RWPE2 (cell line): ENCODE measurements at regions not wholly inside any gene's neighbourhood (a gene's known extent, or its start where the extent isn't known, plus 50 kb on each side); places are given as distances from the start of the nearest gene placed in this dataset.
A peak's percentile ranks its signal among the peaks of the same experiment; 100 is the strongest.

Source experiments
- ATAC-seq: fragments of 200-7000 bp; cut with Tn5 transposase; 3 replicates; pipeline ENCODE4 v1.9.1; 2021; ENCODE audit warnings: low read depth
- DNase-seq: peaks from one replicate; pipeline ENCODE4 v3.0.0-alpha.2; 2020; ENCODE audit warnings: low spot score
- H3K27ac ChIP-seq: fragments of 450-650 bp; 2 replicates; pipeline ENCODE4 v1.5.1; 2017; ENCODE audit warnings: mild to moderate bottlenecking; ENCODE audit not compliant: poor library complexity, severe bottlenecking
- H3K27me3 ChIP-seq: fragments of 250-450 bp; sonication (Bioruptor Pico); 2 replicates; pipeline ENCODE4 v1.5.1; 2021; ENCODE audit warnings: mild to moderate bottlenecking, moderate library complexity; ENCODE audit not compliant: insufficient read depth, poor library complexity, severe bottlenecking
- H3K36me3 ChIP-seq: fragments of 250-450 bp; sonication (Bioruptor Pico); 2 replicates; pipeline ENCODE4 v1.5.1; 2020; ENCODE audit warnings: low read depth, mild to moderate bottlenecking, moderate library complexity
- H3K4me1 ChIP-seq: fragments of 250-450 bp; sonication (Bioruptor Pico); 2 replicates; pipeline ENCODE4 v1.5.1; 2021; ENCODE audit warnings: mild to moderate bottlenecking, moderate library complexity; ENCODE audit not compliant: insufficient read depth, poor library complexity, severe bottlenecking
- H3K4me3 ChIP-seq: fragments of 250-450 bp; sonication (Bioruptor Pico); 2 replicates; pipeline ENCODE4 v1.5.1; 2021; ENCODE audit warnings: mild to moderate bottlenecking, moderate library complexity; ENCODE audit not compliant: severe bottlenecking
- H3K9me3 ChIP-seq: fragments of 250-450 bp; sonication (Bioruptor Pico); 2 replicates; pipeline ENCODE4 v1.5.1; 2021; ENCODE audit warnings: mild to moderate bottlenecking, moderate library complexity; ENCODE audit not compliant: severe bottlenecking
- TF ChIP-seq, protein P1 (sequence below): fragments of 450-650 bp; IDR thresholded peaks from one replicate; pipeline ENCODE4 v1.5.1; 2017; ENCODE audit warnings: mild to moderate bottlenecking, moderate library complexity; ENCODE audit not compliant: poor library complexity, severe bottlenecking

DNA sequence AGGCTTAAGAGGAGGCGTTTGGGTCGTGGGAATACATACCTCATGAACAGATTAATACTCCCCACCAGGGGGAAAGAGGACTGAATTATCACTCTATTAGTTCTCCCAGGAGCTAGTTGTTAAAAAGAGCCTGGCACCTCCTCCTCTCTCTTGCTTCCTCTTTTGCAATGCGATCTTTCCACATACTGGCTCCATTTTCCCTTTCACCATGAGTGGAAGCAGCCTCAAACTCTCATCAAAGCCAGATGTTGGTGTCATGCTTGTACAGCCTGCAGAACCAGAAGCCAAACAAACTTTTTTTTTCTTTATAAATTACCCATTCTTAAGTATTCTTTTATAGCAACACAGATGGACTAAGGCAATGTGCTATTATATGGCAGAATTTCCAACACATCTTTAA, 258.5 kb downstream of the FAM76B start:
- no peak for DNase-seq
- no peak overlapping the region for H3K27ac ChIP-seq
- no peaks in the 10 kb centered on the region for H3K27me3 ChIP-seq
- ATAC-seq: no peak
- TF ChIP-seq, protein P1, sequence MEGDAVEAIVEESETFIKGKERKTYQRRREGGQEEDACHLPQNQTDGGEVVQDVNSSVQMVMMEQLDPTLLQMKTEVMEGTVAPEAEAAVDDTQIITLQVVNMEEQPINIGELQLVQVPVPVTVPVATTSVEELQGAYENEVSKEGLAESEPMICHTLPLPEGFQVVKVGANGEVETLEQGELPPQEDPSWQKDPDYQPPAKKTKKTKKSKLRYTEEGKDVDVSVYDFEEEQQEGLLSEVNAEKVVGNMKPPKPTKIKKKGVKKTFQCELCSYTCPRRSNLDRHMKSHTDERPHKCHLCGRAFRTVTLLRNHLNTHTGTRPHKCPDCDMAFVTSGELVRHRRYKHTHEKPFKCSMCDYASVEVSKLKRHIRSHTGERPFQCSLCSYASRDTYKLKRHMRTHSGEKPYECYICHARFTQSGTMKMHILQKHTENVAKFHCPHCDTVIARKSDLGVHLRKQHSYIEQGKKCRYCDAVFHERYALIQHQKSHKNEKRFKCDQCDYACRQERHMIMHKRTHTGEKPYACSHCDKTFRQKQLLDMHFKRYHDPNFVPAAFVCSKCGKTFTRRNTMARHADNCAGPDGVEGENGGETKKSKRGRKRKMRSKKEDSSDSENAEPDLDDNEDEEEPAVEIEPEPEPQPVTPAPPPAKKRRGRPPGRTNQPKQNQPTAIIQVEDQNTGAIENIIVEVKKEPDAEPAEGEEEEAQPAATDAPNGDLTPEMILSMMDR: no peak
- no peaks in the 10 kb centered on the region for H3K4me1 ChIP-seq
- no peaks in the 10 kb centered on the region for H3K9me3 ChIP-seq
- H3K4me3 ChIP-seq: no peak overlapping the region
- H3K36me3 ChIP-seq: no peaks in the 10 kb centered on the region

- H3K36me3 ChIP-seq: no peaks in the 10 kb centered on the region
- no peaks in the 10 kb centered on the region for H3K27me3 ChIP-seq
- DNase-seq: no peak
- no peaks in the 10 kb centered on the region for H3K9me3 ChIP-seq
- TF ChIP-seq, protein P1: no peak
- H3K4me1 ChIP-seq: peaks cover 29% of the 10 kb centered on the region
- no peak overlapping the region for H3K27ac ChIP-seq
- no peak overlapping the region for H3K4me3 ChIP-seq
- ATAC-seq: no peak
Observed at GRCh38 chr11:95524314-95525036, 265.1 kb downstream of the FAM76B start.

DNA sequence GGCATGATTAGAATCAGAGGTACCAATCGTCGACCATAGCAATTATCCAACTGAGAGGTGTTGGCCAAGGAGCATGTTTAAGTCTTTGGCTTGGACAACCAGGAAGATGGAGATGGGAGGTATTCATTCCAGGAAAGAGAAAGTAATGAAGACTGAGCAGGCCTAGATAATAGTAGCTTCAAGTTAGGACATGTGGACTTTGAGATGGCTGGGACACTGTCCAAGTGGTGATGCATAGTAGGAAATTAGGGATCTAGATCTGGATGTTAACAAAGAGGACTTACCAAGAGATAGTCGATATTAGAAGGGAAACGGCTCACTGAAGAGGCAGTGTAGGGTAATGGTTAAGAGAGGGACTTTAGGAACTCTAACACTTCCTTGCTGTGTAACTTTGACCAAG, 266.7 kb downstream of the FAM76B start:
- Histone ChIP-seq H3K36me3 (no peaks in the 10 kb centered on the region), H3K27ac (peak overlapping the region; percentile 93), H3K4me1 (peaks cover 29% of the 10 kb centered on the region), H3K9me3 (no peaks in the 10 kb centered on the region), H3K27me3 (no peaks in the 10 kb centered on the region), H3K4me3 (no peak overlapping the region)
- DNase-seq (peak; percentile 49), ATAC-seq (peak; percentile 55)
- TF ChIP-seq, protein P1: peak; percentile 20

DNA sequence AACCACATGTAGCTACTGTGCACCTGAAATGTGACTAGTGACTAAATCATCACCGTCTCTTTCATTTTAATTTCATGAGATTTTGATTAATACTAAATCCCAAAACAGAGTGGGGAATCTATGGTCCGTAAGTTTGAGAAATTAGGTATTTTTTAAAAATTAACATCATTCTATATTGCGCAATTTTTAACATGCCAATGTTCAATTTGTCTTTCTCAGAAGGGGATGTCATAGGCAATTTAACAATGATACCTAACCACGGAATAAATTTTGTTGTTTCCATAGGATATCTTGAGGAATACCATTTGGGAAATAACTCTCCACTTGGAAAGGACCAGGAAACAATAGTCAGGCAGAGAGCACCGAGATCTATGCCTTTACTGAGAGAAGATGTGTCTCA, 267.7 kb downstream of the FAM76B start:
- ATAC-seq (no peak), DNase-seq (no peak)
- peak overlapping the region; percentile 93 for H3K27ac ChIP-seq
- no peaks in the 10 kb centered on the region for H3K9me3 ChIP-seq
- peaks cover 35% of the 10 kb centered on the region for H3K4me1 ChIP-seq
- H3K27me3 ChIP-seq: no peaks in the 10 kb centered on the region
- no peak overlapping the region for H3K4me3 ChIP-seq
- TF ChIP-seq, protein P1: no peak
- H3K36me3 ChIP-seq: no peaks in the 10 kb centered on the region

DNA sequence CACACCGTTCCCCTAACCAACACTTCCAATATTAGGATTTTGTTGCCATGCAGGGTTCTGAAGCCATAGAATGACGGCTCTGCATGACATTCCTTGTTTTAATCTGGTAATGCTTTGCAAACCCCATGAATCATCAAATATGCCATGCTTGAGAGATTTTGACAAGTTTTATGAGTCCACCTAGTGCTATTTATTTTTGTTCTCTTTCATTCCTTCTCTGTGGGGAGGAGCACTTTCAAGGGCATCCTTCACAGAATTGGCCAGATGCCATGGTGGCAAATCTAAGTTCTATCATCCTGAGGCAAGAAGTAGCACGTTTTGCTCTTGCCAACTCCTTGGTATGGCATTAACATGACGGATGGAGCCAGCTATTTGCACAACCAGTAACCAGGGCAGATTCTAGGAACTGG, 268.4 kb downstream of the FAM76B start:
- ATAC-seq (peak; percentile 73), DNase-seq (peak; percentile 93)
- Histone ChIP-seq H3K4me1 (peaks cover 42% of the 10 kb centered on the region), H3K4me3 (no peak overlapping the region), H3K27me3 (no peaks in the 10 kb centered on the region), H3K27ac (peak overlapping the region; percentile 93), H3K9me3 (no peaks in the 10 kb centered on the region), H3K36me3 (no peaks in the 10 kb centered on the region)
- TF ChIP-seq, protein P1: no peak
